Muscle of leg (tissue), 3 donors: ENCODE measurements at regions not wholly inside any gene's neighbourhood (a gene's known extent, or its start where the extent isn't known, plus 50 kb on each side); places are given as distances from the start of the nearest gene placed in this dataset.

Experiments
- DNase-seq: peaks from one replicate; pipeline ENCODE4 v3.0.0; 2013
- H3K27ac ChIP-seq: one replicate; pipeline ENCODE4 v1.5.1; 2013; ENCODE audit warnings: mild to moderate bottlenecking, low read length, control low read depth
- H3K27me3 ChIP-seq: one replicate; pipeline ENCODE4 v1.6.1; 2013; ENCODE audit warnings: low read length; ENCODE audit not compliant: control insufficient read depth, insufficient read depth
- H3K36me3 ChIP-seq: one replicate; pipeline ENCODE4 v1.6.1; 2013; ENCODE audit warnings: low read length; ENCODE audit not compliant: control insufficient read depth, insufficient read depth
- H3K4me1 ChIP-seq: one replicate; pipeline ENCODE4 v1.6.1; 2013; ENCODE audit warnings: low read length; ENCODE audit not compliant: control insufficient read depth, insufficient read depth
- H3K4me3 ChIP-seq: one replicate; pipeline ENCODE4 v1.5.1; 2013; ENCODE audit warnings: low read length, control low read depth
- H3K9me3 ChIP-seq: replicated peaks from 2 replicates; pipeline ENCODE4 v1.6.1; 2013; ENCODE audit warnings: low read depth, low read length; ENCODE audit not compliant: control insufficient read depth
- WGBS: methylation state at CpG from one replicate; pipeline ENCODE4 v1.1.5; 2013; ENCODE audit warnings: missing lambda C conversion rate; ENCODE audit not compliant: insufficient coverage; 5-methylcytosine and 5-hydroxymethylcytosine counted together

DNA sequence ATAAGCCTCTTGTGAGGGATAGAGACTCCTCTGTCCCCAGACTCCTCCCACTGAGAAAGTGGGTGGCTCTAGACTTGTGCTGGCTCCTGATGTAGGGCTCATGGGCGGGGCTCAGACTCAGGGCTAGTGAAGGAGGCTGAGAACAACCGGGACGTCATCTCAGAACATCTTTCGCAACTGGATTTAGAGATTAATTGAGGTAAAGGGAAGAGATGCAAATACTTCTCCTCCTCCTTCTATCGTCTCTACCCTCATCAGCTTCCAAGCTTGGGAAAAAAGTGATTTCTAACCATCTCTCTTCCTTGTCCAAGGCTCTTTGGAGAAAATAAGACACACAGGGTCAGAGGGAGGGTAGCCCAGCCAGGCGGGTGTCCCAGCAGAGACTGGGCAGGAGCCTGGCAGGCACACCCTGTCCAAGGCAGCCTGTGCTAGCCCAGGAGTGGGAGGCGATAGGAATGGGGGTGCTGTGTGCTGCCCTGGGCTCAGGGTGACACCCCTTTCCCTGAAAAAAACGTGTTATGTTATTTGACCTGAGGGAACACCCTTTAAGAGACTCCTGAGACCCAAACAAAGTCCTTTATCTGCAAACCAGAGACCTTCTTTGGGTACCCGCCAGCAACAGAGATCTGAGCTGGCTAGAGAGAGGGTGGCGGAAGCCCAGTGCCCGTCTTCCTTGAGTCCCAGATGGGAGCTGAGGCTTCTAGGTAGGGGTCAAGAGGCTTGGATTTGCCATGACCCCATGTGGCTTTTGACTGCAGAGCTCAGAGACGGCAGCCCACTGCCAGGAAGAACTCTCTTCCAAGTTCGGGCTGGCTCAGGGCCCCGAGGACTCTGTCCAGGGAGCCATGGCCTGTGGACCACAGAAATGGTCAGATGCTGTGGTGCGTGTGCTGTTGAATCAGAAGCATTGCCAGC lies 160.9 kb downstream of the ADAMTS15 start:
- no peak for DNase-seq
- H3K4me1 ChIP-seq = peaks cover 31% of the 10 kb centered on the region
- H3K9me3 ChIP-seq = no peaks in the 10 kb centered on the region
- no peaks in the 10 kb centered on the region for H3K36me3 ChIP-seq
- H3K4me3 ChIP-seq = no peak overlapping the region
- H3K27ac ChIP-seq = no peak overlapping the region
- 65% methylated on average over 4 of the region's 15 CpGs for WGBS
- H3K27me3 ChIP-seq = peaks cover 2% of the 10 kb centered on the region

DNA sequence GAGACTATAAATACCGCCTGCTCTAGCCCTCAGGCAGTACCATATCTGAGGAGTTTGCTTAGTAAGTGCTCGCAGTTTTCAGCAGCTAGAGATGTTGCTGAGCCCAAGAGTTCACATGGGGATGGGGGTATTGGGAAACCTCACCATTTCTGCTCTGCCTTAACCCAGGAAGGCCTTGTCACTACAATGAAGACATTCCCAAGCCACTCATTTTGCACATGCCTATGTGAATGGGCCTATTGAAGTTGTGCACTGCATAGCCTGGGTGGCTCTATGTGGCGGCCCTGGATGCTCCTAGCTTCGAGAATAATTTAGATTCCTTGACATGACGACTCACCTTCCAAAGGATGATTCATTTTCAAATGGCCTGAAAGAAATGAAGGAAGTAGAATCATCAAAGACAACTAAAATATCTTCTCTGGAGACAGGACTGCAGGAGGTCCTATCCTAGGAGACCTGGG lies 163.4 kb downstream of the ADAMTS15 start:
- H3K27me3 ChIP-seq = peaks cover 2% of the 10 kb centered on the region
- 100% methylated on average over 1 of the region's 5 CpGs for WGBS
- peaks cover 23% of the 10 kb centered on the region for H3K4me1 ChIP-seq
- H3K27ac ChIP-seq = no peak overlapping the region
- H3K36me3 ChIP-seq = no peaks in the 10 kb centered on the region
- DNase-seq = no peak
- no peak overlapping the region for H3K4me3 ChIP-seq
- H3K9me3 ChIP-seq = no peaks in the 10 kb centered on the region

GRCh38 chr11:130612291-130612851 lies 163.9 kb downstream of the ADAMTS15 start:
- H3K4me3 ChIP-seq = no peak overlapping the region
- DNase-seq = no peak
- 83% methylated on average over 1 of the region's 2 CpGs for WGBS
- H3K9me3 ChIP-seq = no peaks in the 10 kb centered on the region
- peaks cover 18% of the 10 kb centered on the region for H3K4me1 ChIP-seq
- H3K27ac ChIP-seq = no peak overlapping the region
- no peaks in the 10 kb centered on the region for H3K36me3 ChIP-seq
- H3K27me3 ChIP-seq = peaks cover 2% of the 10 kb centered on the region

DNA sequence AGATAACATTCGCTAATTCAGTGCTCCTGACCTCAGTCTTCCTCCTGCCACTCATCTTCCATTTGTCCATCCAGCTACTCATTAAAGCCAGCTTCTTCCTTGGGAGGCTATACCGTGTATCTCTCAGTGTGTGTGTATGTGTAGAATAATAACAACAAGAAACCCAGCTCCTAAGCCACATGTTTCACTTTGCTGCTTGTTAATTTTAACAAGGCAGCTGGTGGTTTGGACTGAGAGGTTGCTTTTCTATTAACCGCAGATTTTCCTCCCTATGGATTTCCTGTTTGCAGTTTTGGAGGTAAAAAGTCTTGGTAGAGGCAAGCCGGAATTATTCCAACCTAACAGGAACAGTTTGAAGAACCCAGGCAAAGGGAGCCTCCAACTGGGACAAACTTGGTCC lies 165.0 kb downstream of the ADAMTS15 start:
- no peak for DNase-seq
- Histone ChIP-seq H3K4me3 (no peak overlapping the region), H3K4me1 (peaks cover 14% of the 10 kb centered on the region), H3K9me3 (no peaks in the 10 kb centered on the region), H3K27ac (no peak overlapping the region), H3K27me3 (peaks cover 2% of the 10 kb centered on the region), H3K36me3 (no peaks in the 10 kb centered on the region)
- WGBS = 67% methylated on average over 1 of the region's 4 CpGs

DNA sequence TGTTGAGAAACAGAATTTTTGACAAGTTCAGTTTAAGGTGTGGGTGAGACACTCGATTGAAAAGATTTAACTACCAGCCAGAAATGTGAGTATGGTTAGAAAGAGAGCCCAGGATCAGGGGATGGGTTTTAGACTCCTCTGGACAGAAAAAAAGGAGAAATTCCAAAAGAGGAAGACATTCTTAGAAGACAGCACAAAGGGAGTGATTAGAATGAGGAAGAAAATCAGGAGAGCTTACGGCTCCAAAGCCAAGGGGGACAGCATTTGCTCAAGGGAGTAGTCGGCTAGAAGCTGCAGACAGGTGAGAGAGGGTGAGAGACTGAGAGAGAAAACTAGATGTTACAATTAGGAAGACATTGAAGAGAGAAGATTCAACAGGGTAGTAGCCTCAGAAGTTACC lies 166.1 kb downstream of the ADAMTS15 start:
- no peaks in the 10 kb centered on the region for H3K9me3 ChIP-seq
- WGBS = 79% methylated on average over 3 of the region's 3 CpGs
- no peak overlapping the region for H3K4me3 ChIP-seq
- no peak overlapping the region for H3K27ac ChIP-seq
- no peak for DNase-seq
- H3K36me3 ChIP-seq = no peaks in the 10 kb centered on the region
- peaks cover 10% of the 10 kb centered on the region for H3K4me1 ChIP-seq
- H3K27me3 ChIP-seq = peaks cover 2% of the 10 kb centered on the region

DNA sequence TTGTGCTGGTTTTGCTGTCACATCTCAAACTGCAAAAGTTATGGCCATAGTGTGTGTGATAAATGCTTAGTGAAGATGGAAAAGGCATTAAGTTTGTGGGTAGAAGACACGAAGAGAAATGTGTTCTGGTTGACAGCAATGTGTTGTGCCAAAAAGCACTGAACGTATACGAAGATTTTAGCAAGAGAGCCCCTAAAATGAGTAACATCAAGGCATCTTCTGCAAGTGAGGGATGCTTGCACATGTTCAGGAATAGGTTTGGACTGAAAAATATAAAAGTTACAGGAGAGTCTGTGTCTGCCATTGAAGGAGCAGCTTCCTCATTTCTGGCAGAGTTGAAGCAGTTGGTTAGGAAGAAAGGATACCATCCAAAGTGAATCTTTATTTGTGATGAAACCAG lies 167.1 kb downstream of the ADAMTS15 start:
- no peaks in the 10 kb centered on the region for H3K4me1 ChIP-seq
- no peak for DNase-seq
- H3K27ac ChIP-seq = no peak overlapping the region
- no peak overlapping the region for H3K4me3 ChIP-seq
- H3K27me3 ChIP-seq = no peaks in the 10 kb centered on the region
- no peaks in the 10 kb centered on the region for H3K9me3 ChIP-seq
- H3K36me3 ChIP-seq = no peaks in the 10 kb centered on the region
- 68% methylated on average over 3 of the region's 3 CpGs for WGBS

GRCh38 chr11:130616573-130616972 lies 168.1 kb downstream of the ADAMTS15 start:
- Histone ChIP-seq H3K9me3 (no peaks in the 10 kb centered on the region), H3K4me3 (no peak overlapping the region), H3K4me1 (no peaks in the 10 kb centered on the region), H3K27ac (no peak overlapping the region), H3K27me3 (no peaks in the 10 kb centered on the region), H3K36me3 (no peaks in the 10 kb centered on the region)
- DNase-seq = no peak
- no CpG with 5 or more reads among the region's 3 CpGs for WGBS

DNA sequence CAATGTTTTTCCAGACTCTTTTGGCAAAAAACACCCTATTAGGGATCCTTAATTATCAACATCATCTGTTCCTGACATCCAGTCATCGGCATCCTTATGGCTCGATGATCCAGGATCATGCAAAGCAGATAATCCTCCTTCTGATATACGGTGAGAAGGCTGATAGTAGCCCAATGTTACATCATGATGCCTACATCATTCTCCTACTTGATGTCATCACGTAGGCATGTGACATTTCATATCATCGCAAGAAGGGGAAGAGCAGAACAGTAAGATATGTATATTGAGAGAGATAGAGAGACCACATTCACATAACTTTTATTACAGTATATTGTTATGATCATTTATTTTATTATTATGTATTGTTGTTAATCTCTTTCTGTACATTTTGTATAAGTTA lies 168.6 kb downstream of the ADAMTS15 start:
- Histone ChIP-seq H3K36me3 (no peaks in the 10 kb centered on the region), H3K9me3 (no peaks in the 10 kb centered on the region), H3K27ac (no peak overlapping the region), H3K4me1 (no peaks in the 10 kb centered on the region), H3K4me3 (no peak overlapping the region), H3K27me3 (no peaks in the 10 kb centered on the region)
- no peak for DNase-seq
- 100% methylated on average over 2 of the region's 5 CpGs for WGBS

- Histone ChIP-seq H3K27me3 (no peaks in the 10 kb centered on the region), H3K4me3 (no peak overlapping the region), H3K27ac (no peak overlapping the region), H3K9me3 (no peaks in the 10 kb centered on the region), H3K4me1 (peaks cover 7% of the 10 kb centered on the region), H3K36me3 (no peaks in the 10 kb centered on the region)
- DNase-seq = no peak
- 75% methylated on average over 4 of the region's 4 CpGs for WGBS
These were observed 172.1 kb downstream of the ADAMTS15 start for GRCh38 chr11:130620548-130620947.

GRCh38 chr11:130622141-130622542 lies 173.7 kb downstream of the ADAMTS15 start:
- 46% methylated on average over 5 of the region's 5 CpGs for WGBS

More at GRCh38 chr11:130622141-130622542, 173.7 kb downstream of the ADAMTS15 start:
- Histone ChIP-seq H3K36me3 (no peaks in the 10 kb centered on the region), H3K4me1 (peaks cover 7% of the 10 kb centered on the region), H3K27ac (no peak overlapping the region), H3K27me3 (no peaks in the 10 kb centered on the region), H3K4me3 (no peak overlapping the region), H3K9me3 (no peaks in the 10 kb centered on the region)
- DNase-seq = no peak
